ENCODE measurements at regions not wholly inside any gene's neighbourhood (a gene's known extent, or its start where the extent isn't known, plus 50 kb on each side); places are given as distances from the start of the nearest gene placed in this dataset.
A peak's percentile ranks its signal among the peaks of the same experiment; 100 is the strongest.
"Not testable (repeated sequence)": the region's sequence is repeated elsewhere in the genome, so short reads cannot be mapped to it uniquely, and the experiment has no call there.

DNA sequence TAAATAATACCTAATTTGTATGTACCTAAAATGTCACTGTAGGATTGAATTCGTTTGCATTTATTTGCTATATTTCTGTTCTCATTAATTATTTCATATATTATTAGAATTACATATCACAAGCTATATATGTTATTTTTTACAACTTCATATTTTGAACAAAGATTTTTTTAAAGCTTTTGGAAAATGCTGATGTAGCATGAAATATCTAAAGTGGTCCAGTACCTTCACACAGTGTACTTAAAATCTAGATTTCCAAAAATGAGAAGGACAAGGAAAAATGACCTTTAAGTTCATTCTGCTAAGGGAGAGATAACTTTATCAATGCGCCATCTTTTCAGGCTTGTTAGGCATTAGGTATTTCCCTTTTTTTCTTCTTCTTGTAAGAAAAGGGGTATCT, 71.8 kb downstream of the LARP7 start:
- no peak for DNase-seq

DNA sequence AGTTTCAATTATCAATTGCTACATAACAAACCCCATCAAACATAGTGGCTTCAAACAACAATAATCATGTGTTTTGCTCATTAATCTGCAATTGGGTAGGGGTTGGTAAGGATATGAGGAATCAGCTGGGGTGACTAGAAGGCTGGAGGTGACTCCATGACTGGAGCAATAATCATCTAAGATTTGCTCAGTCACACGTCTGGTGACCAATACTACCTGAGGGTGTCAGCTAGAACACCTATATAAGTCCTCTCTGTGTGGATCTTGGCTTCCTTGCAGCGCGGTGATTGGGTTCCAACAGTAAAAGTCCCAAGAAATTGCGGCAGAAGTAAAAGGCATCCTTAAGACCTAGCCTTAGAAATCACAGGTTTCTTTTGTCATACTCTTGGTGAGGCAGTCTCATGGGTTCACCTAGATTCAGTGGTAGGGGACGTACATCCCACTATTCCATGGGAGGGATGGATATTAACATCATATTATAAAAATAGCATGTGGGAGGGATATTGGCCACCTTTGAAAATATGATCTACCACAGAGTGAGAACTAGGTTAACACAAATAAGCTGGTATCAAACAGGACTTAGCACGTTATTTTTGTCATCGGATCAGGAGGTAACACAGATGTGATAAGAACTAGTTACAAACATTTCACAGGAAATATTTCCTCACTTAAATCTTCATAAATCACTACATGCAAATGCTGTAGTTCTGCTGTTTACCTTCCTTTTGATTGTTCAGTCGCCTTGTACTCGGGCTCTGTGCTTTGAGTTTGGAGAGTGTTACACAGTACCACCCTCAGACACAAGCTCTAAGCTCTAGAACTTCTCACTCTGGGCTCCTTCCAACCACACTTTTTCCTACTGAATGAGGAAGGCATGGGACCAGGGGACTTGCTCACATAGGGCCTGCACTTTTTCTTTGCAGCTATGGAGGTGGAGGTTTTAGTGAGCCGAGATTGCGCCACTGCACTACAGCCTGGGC, 78.3 kb downstream of the LARP7 start:
- no peak for DNase-seq

DNA sequence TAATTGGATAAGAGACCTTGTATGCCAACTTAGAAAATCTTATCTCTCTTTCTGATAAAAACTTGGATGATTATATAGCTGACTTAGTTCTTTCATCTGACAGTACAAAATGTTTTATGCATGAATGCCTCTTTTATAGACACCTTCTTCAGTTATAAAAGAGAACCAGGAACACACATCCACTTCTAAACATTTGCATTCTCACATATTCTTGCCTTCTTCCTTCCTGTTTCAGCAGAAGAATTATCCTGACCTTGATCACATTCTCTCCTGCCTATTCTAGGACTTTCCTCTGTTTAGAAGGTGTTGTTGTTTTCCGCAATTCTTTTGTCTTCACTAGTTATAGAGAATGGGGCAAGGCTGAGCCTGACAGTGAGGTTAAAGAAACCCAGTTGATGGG, 80.9 kb downstream of the LARP7 start:
- no peak for DNase-seq

DNA sequence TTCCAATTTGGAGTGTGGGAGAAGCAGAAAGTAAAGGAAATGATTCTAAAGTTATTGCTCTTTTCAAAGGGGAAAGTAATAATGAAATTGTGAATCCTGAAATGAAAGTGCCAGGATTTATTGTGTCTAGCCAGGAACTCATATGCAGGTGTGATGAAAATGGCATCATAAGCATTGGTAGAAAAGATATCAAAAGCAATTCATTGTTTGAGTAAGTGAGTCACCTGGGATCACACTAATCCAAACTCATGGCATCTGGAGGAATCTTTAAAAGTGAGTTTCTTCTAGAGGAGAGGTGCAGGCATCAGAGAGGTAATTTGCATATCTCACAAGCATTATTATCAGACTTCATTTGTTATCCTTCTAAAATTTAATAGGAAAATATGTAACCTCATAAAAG, 84.7 kb downstream of the LARP7 start:
- DNase-seq = no peak

DNA sequence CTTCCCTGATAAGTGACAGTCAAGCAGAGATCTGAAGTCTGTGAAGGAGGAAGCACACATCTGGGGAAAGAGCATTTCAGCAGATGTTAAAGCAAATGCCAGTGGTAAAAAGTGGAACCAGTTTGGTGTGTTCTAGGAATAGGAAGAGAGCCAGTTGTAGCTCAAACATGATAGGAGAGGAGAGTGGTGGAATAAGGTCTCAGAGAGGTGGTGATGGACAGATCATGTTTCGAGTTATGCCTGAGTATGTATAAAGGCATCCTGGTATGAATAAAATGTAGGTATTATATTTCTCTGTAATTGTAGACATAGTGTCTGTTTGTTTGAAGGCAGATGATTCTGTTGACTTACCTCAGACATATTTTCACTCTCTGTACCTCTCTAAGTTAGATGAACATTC, 89.1 kb downstream of the LARP7 start:
- DNase-seq = no peak

DNA sequence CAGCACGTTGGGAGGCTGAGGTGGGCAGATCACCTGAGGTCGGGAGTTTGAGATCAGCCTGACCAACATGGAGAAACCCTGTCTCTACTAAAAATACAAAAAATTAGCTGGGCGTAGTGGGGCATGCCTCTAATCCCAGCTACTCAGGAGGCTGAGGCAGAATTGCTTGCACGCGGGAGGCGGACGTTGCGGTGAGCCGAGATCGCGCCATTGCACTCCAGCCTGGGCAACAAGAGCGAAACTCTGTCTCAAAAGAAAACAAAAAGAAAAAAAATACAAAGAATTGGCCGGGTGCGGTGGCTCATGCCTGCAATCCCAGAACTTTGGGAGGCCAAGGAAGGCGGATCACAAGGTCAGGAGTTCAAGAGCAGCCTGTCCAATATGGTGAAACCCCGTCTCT, 90.8 kb downstream of the LARP7 start:
- DNase-seq = not testable (repeated sequence)

DNA sequence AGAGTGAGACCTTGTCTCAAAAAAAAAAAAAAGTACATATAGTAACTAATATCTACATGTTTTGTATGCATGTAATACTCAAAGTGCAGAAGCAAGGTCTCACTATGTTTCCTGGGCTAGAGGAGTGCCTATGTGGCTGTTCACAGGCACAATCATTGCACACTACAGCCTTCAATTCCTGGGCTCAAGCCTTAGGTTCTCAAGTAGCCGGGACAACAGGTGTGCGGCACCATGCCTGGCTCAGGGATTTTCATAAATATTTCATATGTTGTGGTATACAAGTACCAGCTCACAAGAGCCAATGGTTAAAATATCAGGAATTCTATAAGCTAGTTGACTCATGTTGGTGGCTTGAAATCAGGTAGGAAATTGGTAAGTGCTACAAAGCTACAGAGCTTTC, 94.8 kb downstream of the LARP7 start:
- no peak for DNase-seq

DNA sequence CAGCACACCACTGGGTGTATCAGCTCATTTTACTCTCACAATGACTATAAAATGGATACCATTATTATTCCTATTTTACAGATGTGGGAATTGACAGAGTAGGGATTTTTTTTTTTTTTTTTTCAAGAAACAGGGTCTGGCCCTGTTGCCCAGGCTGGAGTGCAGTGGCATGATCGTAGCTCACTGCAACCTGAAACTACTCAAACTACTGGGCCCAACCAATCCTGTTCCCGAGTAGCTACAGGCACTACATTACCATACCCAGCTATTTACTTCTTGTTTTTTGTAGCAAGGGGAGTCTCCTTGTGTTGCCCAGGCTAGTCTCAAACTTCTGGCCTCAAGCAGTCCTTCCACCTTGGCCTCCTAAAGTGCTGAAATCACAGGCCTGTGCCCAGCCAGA, 95.2 kb downstream of the LARP7 start:
- no peak for DNase-seq

DNA sequence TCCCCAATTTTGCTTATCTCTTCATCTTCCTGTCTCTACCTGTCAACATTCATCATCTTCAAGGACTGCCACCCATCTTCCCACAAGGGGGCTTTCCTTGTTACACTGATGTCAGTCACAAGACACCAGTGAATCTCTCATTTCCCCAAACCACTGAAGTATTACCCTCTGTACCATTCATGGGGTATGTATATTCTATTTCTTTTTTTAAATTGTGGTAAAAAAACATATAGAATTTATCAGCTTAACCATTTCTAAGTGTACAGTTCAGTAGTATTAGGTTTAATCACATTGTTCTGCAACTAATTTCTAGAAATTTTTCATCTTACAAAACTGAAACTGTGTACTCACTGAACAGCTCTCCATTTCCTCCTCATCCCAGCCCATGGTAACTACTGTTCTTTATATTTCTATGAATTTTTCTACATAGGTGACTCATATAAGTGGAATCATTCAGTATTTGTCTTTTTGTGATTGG, 98.6 kb downstream of the LARP7 start:
- DNase-seq = no peak

DNA sequence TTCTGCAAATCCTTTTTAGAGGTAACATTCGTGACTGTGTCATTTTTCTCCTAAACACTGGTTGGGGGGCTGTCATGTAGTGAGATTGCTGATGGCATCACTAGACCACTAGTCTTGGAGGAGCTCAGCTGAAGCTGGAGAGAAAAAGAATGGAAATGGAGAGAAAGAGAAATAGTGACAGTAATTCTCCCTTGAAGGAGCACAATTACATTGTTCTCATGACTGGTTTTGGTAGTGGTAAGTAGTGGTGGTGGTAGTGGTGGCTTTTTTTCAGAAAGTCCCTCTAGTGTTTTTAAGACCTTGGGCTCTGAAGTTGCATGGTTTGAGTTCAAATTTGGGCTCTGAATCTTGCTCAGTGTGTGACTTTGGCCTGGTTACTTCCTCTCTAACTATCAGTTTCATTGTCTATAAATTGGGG, 99.8 kb downstream of the LARP7 start:
- DNase-seq = no peak

DNA sequence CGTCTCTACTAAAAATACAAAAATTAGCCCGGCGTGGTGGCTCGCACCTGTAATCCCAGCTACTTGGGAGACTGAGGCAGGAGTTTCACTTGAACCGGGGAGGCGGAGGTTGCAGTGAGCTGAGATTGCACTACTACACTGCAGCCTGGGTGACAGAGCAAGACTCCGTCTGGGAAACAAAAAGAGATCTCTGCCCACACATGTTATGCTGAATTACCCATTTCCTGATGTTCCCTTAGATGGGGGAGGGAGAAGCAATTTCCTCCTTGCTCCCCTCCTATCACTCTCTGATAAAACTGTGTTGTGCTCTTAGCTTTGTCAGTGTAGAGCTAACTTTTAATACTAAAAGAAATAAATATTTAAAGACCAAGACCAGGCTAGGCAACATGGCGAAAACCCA, 102.5 kb downstream of the LARP7 start:
- no peak for DNase-seq

DNA sequence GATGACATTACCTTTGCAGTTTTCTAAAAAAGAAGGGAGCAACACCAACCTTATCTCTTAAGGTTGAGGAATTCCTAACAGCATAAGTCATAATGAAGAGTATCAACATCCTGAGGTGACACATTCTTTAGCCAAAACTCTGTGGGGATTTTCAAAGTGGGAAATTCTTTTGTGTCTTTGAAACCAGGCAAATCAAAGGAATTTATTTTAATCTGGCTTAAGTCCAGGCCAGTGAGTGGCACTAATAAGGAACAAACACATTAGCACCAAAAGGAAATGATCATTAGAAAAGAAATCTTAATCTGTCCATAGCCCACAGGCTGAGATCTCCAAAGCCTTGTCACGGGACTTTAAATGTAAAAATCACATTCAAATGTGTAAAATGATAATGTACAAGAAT, 110.1 kb downstream of the LARP7 start:
- no peak for DNase-seq

DNA sequence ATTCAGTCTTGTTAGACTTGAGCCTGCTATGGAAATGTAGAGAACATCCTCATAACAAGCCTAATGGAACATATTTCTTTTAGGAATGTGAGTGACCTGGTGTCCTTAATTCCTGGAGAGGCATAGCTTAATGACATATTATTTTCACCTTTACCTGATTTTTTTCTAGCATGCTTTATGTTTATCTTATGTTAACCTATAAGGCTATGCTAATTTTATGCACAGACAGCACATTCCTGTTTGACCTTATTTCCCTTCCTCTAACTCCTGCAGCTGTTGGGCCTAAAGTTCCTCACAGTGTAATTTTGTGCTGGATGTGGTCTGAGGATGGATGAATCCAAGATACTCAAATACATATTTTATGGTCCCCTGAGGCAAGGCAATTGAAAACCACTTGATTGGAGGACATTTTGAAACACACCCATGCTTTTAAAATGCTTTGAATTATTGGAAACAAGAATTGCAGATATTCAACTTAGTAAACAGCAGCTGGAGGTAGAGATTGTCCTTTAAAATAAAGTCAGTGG, 111.5 kb downstream of the LARP7 start:
- no peak for DNase-seq

DNA sequence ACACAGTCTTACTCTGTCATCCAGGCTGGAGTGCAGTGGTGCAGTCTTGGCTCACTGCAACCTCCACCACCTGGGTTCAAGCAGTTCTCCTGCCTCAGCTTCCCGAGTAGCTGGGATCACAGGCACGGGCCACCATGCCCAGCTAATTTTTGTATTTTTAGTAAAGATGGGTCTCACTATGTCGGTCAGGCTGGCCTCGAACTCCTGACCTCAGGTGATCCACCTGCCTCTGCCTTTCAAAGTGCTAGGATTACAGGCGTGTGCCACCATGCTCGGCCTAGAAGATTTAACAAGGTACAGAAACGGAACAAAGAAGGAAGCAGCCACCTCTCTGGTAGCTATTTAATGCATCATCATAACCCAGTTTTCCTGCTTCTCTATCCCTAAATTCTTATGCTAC, 113.8 kb downstream of the LARP7 start:
- not testable (repeated sequence) for DNase-seq

DNA sequence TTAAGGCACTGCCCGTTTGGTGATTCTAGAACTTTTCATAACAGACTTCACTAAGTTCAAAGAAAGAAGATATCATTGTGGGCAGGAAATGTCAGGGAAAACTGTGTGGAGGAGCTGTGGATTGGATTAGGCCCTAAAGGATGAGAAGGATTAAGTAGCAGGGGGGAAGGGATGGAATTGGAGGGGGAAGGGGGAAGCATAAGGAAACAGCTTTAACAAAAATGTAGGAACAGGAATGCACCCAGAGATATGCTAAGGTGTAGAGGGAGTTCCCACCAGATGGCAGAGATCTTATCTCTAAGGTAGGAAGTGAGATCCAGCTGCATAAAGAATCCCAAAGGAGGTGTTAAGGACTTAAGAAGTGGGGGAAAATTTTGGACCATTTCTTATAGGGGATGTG, 114.5 kb downstream of the LARP7 start:
- no peak for DNase-seq

DNA sequence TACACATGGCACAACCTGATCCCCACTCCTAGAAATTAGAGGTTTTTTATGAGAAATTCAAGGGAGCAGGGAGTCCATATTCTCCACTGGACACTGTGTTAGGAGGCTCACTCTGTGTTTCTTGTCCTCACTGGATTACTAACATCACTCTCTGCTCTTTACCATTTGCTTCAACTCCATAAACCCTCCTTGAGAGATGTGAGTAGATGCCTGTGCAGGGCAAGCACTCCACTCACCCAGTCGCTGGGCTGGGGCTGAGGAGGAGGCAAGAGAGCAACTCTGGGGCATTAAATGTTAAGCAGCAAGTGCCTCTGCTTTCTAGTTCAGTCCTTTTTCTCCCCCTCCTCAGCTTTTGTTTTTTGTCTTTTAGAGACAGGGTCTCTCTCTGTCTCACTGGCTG, 115.1 kb downstream of the LARP7 start:
- no peak for DNase-seq

DNA sequence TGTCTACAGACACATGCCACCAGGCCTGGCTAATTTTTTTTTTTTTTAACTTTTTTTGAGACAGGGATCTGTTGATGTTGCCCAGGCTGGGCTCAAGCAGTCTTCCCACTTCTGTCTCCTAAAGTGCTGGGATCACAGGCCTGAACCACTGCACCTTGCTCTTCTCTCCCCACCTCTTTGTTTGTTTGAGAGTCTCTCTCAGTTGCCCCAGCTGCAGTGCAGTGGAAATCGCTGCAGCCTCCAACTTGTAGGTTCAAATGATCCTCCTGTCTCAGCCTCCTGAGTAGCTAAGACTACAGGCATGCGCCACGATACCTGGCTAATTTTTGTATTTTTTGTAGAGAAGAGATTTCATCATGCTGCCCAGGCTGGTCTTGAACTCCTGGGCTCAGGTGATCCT, 115.6 kb downstream of the LARP7 start:
- no peak for DNase-seq

DNA sequence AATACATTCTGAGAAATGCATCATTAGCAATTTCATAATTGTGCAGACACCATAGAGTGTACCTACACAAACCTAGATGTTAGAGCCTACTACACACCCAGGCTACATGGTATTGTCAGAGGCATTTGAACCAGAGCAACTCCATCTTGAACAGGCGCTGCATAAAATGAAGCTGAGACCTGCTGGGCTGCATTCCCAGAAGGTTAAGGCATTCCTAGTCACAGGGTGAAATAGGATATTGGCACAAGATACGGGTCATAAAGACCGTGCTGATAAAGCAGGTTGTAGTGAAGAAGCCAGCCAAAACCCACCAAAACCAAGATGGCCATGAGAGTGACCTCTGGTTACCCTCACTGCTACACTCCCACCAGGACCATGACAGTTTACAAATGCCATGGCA, 116.4 kb downstream of the LARP7 start:
- no peak for DNase-seq

DNA sequence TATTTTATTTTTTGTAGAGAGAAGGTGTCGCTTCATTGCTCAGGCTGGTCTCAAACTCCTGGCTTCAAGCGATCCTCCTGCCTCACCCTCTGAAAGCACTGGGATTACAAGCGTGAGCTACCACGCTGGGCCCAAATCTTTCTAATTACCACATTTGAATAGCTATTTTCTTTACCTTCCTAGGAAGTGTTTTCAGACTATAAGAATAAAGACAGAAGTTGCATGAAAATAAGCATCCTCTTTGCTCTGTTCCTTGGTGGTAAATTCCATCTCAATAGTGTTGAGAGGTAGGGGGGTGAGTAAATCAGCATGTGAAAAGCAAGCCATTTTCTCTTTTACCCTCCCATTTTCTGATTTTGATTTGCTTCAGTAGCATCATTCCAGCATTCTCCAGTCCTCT, 122.4 kb downstream of the LARP7 start:
- DNase-seq = no peak

DNA sequence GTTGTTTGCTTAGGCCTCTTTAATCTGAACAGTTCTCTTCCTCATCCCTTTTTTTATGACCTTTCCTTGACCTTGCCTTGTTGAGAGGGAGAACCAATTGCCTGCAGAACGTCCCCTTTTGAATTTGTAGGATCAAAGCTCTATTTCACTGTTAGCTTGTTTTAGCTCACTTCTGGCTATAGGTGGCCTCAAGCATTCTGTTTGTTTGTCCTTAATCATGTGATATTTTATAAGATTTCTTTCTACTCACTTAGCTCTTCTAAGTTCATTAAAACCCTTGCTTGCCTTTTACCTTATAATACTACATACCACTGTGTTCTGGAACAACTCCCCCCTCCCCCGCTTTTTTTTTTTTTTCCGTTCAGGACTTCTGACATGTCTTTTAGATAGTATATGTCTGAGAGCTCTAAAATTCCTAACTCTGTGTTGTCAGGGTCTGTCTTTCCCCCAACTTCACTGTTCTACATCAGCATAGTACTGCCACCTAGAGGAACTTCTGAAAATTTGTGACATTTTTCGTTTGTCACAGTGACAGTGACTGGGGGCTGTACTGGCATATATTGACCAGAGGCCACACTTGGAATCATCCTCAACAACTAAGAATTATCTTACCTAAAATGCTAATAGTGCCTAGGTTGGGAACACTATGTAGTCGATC, 128.5 kb downstream of the LARP7 start:
- DNase-seq = peak in 1 of 2 donors; percentile 22

DNA sequence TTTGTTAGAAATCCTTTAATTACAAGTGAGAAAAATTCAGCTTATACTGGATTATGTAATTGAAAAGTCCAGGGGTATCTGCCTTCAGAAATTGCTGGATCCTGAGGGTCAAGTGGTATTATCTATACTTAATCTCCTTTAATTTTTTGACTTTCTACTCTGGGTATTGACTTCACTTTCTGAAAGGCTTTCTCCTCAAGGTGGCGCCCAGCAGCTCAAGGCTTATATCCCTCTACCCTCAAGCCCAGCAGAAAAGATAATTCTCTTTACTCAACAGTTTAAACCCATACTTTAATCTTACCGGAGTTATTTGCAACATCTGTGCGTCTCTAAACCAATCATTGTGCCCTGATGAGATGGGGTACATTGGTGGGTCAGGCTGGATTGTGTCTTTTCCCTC, 129.5 kb downstream of the LARP7 start:
- DNase-seq = no peak

DNA sequence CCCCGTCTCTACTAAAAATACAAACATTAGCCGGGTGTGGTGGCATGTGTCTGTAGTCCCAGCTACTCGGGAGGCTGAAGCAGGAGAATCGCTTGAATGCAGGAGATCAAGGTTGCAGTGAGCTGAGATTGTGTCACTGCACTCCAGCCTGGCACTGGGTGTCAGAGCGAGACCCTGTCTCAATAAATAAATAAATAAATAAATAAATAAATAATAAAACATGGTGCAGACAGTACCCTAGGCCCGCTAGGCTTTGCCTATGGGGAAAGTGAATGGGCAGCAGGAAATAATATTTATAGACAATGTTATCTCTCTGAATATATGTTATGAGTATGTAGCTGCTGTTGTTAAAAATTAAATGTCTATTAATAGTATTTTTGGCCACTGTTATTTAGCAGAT, 130.4 kb downstream of the LARP7 start:
- no peak for DNase-seq

DNA sequence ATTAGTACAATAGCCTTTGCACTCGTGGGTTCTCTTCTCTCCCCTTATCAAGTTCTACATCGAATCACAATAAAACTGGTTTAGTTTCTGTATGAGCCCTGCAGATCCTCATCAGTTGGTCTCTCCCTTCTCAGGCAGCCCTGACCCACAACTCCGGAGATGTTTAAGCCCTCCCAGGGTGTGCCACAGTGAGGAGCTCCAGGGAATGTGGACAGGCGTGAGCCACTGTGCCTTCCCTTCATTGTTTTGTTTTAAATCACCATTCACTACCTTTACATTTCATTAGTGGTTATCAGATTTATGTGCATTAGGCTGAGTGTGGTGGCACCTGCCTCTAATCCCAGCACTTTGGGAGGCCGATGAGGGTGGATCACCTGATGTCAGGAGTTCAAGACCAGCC, 133.2 kb downstream of the LARP7 start:
- no peak for DNase-seq

DNA sequence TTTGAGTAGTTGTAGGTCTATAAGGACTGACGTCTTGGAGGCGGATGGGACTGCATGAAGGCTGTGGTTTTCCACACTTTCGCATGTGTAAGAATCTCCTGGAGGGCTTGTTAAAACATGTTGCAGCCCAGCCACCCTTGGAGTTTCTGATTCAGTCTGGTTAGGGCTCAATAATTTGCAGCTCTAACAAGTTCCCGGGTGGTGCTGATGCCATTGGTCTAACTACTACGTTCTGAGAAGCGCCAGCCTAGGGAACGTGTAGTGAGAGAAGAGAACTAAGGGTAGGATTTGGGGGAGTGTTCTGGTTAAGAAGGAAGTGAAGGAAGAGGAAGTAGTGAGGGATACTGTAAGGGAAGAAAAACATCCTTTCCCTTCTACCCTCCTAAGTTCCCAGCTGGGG, 138.9 kb downstream of the LARP7 start:
- no peak for DNase-seq

Data from CD4-positive, alpha-beta T cell treated with Interleukin-4 for 1 hour (primary cell).